HFFc6 (cell line): ENCODE measurements at regions not wholly inside any gene's neighbourhood (a gene's known extent, or its start where the extent isn't known, plus 50 kb on each side); places are given as distances from the start of the nearest gene placed in this dataset.

Source experiments
- DNase-seq: peaks from one replicate; pipeline ENCODE4 v3.0.0-alpha.2; 2018
- H3K27ac Mint-ChIP-seq: 2 replicates; pipeline ENCODE4 v1.8.0; 2020; ENCODE audit warnings: mild to moderate bottlenecking, mixed read lengths
- H3K27me3 Mint-ChIP-seq: 2 replicates; pipeline ENCODE4 v1.8.0; 2021; ENCODE audit warnings: mild to moderate bottlenecking, moderate library complexity, mixed read lengths; ENCODE audit not compliant: insufficient read depth
- H3K36me3 Mint-ChIP-seq: 2 replicates; pipeline ENCODE4 v1.8.0; 2021; ENCODE audit warnings: low read depth, mixed read lengths
- H3K4me1 Mint-ChIP-seq: 2 replicates; pipeline ENCODE4 v1.8.0; 2020; ENCODE audit warnings: low read depth, mixed read lengths
- H3K4me3 Mint-ChIP-seq: 2 replicates; pipeline ENCODE4 v1.8.0; 2020; ENCODE audit warnings: mild to moderate bottlenecking, moderate library complexity, mixed read lengths
- H3K9me3 Mint-ChIP-seq: 2 replicates; pipeline ENCODE4 v1.8.0; 2020; ENCODE audit warnings: mild to moderate bottlenecking, mixed read lengths
- TF ChIP-seq, protein P1 (sequence below): fragments of 200-600 bp; sonication (generic); IDR thresholded peaks from 2 replicates; pipeline ENCODE4 v1.5.0; 2021; ENCODE audit warnings: antibody characterized with exemption, mild to moderate bottlenecking

- no peaks in the 10 kb centered on the region for H3K27me3 Mint-ChIP-seq
- H3K36me3 Mint-ChIP-seq = no peaks in the 10 kb centered on the region
- peaks cover 22% of the 10 kb centered on the region for H3K9me3 Mint-ChIP-seq
- H3K4me1 Mint-ChIP-seq = no peaks in the 10 kb centered on the region
- DNase-seq = no peak
- no peak overlapping the region for H3K4me3 Mint-ChIP-seq
- TF ChIP-seq, protein P1, sequence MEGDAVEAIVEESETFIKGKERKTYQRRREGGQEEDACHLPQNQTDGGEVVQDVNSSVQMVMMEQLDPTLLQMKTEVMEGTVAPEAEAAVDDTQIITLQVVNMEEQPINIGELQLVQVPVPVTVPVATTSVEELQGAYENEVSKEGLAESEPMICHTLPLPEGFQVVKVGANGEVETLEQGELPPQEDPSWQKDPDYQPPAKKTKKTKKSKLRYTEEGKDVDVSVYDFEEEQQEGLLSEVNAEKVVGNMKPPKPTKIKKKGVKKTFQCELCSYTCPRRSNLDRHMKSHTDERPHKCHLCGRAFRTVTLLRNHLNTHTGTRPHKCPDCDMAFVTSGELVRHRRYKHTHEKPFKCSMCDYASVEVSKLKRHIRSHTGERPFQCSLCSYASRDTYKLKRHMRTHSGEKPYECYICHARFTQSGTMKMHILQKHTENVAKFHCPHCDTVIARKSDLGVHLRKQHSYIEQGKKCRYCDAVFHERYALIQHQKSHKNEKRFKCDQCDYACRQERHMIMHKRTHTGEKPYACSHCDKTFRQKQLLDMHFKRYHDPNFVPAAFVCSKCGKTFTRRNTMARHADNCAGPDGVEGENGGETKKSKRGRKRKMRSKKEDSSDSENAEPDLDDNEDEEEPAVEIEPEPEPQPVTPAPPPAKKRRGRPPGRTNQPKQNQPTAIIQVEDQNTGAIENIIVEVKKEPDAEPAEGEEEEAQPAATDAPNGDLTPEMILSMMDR = no peak
- H3K27ac Mint-ChIP-seq = no peak overlapping the region
Observed at GRCh38 chr6:51369485-51369884, 550.8 kb downstream of the TFAP2B start.

DNA sequence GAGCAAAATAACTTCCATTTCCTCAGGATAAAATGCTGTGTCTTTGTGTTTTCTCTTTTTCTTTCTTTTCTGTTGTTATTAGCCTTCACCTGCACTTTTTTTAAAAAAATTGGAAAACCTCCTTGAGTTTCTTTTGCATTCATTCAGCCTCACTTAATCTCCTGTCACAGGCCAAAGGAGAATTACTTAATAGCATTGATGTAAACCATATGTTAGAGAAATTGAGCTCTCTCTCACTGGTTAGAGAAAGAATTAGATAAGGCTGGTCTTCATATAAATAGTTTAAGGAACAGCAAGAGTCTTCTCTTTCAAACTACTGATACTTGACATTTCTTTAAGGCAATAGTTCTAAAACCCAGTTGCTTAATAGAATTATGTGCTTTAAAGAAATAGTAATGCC lies 564.2 kb downstream of the TFAP2B start:
- DNase-seq = no peak
- Mint-ChIP-seq H3K27me3 (no peaks in the 10 kb centered on the region), H3K4me1 (no peaks in the 10 kb centered on the region), H3K27ac (no peak overlapping the region), H3K9me3 (peaks cover 39% of the 10 kb centered on the region), H3K4me3 (no peak overlapping the region), H3K36me3 (no peaks in the 10 kb centered on the region)
- TF ChIP-seq, protein P1 = no peak

GRCh38 chr6:51384736-51385135 lies 566.1 kb downstream of the TFAP2B start:
- Mint-ChIP-seq H3K27ac (no peak overlapping the region), H3K27me3 (no peaks in the 10 kb centered on the region; the same call in 1 of the 2 replicates), H3K9me3 (peaks cover 45% of the 10 kb centered on the region), H3K4me1 (no peaks in the 10 kb centered on the region), H3K4me3 (no peak overlapping the region), H3K36me3 (no peaks in the 10 kb centered on the region)
- TF ChIP-seq, protein P1 = no peak
- DNase-seq = no peak

GRCh38 chr6:51386347-51386836 lies 567.7 kb downstream of the TFAP2B start:
- Mint-ChIP-seq H3K4me3 (no peak overlapping the region), H3K27me3 (no peaks in the 10 kb centered on the region; the same call in 1 of the 2 replicates), H3K27ac (no peak overlapping the region), H3K9me3 (peaks cover 35% of the 10 kb centered on the region), H3K4me1 (no peaks in the 10 kb centered on the region), H3K36me3 (no peaks in the 10 kb centered on the region)
- no peak for DNase-seq
- TF ChIP-seq, protein P1 = no peak

DNA sequence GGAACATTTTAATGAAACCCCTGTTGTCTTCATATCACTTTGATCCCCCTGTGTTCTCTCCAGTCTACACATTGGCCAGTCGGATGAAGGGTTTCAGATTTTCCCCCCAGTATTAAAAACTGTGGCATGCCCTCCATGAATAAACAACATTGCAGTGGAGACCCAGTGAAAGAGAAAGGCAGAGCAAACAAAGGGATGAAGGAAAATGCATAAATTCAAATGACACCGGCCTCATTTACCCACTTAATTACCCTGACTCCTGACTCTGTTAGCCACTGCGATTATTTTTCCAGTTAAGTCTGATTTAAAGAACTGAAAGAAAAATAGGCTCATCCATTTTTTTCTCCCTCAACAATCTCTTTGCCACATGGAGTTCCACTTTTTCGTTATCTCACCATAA lies 569.2 kb downstream of the TFAP2B start:
- no peak overlapping the region for H3K27ac Mint-ChIP-seq

More for the DNA sequence above, 569.2 kb downstream of the TFAP2B start:
- H3K27me3 Mint-ChIP-seq = no peaks in the 10 kb centered on the region; the same call in 1 of the 2 replicates
- peaks cover 34% of the 10 kb centered on the region for H3K9me3 Mint-ChIP-seq
- no peaks in the 10 kb centered on the region for H3K36me3 Mint-ChIP-seq
- H3K4me3 Mint-ChIP-seq = no peak overlapping the region
- H3K4me1 Mint-ChIP-seq = no peaks in the 10 kb centered on the region
- no peak for DNase-seq
- TF ChIP-seq, protein P1 = no peak
